MG63 (cell line): ENCODE measurements at regions not wholly inside any gene's neighbourhood (a gene's known extent, or its start where the extent isn't known, plus 50 kb on each side); places are given as distances from the start of the nearest gene placed in this dataset.
"Not testable (repeated sequence)": the region's sequence is repeated elsewhere in the genome, so short reads cannot be mapped to it uniquely, and the experiment has no call there.

ENCODE experiments used
- DNase-seq: peaks from one replicate; pipeline ENCODE4 v3.0.0-alpha.2; 2020
- H3K27me3 ChIP-seq: fragments of 250-450 bp; sonication (Bioruptor Pico); 2 replicates; pipeline ENCODE4 v1.5.1; 2020; ENCODE audit warnings: mild to moderate bottlenecking, moderate library complexity
- H3K36me3 ChIP-seq: fragments of 250-450 bp; sonication (Bioruptor Pico); 2 replicates; pipeline ENCODE4 v1.5.1; 2020; ENCODE audit warnings: mild to moderate bottlenecking, moderate library complexity
- H3K4me3 ChIP-seq: fragments of 250-450 bp; sonication (Bioruptor Pico); 2 replicates; pipeline ENCODE4 v1.5.1; 2020; ENCODE audit warnings: mild to moderate bottlenecking, moderate library complexity
- H3K9me3 ChIP-seq: fragments of 250-450 bp; sonication (Bioruptor Pico); 2 replicates; pipeline ENCODE4 v1.5.1; 2020; ENCODE audit warnings: mild to moderate bottlenecking, moderate library complexity

DNA sequence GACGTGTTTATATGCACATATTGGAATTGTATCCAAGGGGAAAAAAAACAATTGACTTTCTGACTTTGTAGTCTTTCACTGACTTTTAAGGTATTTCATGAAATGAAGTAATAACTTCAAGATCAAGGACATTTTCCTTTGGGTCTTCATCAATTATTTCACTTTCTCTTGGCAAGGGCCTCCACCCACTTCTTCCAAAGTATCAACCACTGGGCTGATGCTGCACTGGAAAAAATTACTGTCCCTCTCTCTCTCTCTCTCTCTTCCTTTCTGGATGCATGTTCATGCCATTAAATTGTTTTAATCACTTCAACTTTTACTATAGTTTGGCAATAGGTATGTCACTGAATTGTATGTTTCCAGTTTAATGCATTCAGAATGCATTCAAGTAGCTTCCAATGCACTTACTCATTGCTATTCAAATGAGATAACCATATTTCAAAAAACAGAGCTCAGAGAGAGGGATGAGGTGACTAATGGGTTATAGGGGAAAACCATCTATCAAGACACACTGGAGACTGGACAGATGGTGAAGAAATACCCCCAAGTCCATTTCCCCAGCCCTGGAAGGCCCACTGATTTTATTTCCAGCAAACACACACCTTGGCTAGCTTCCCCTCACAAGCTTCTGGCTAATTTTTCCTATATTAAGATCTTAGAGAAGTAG lies 585.3 kb downstream of the EBF1 start:
- peak; percentile 24 for DNase-seq
- H3K4me3 ChIP-seq, result no peak overlapping the region
- no peaks in the 10 kb centered on the region for H3K27me3 ChIP-seq
- no peaks in the 10 kb centered on the region for H3K36me3 ChIP-seq
- no peaks in the 10 kb centered on the region for H3K9me3 ChIP-seq

DNA sequence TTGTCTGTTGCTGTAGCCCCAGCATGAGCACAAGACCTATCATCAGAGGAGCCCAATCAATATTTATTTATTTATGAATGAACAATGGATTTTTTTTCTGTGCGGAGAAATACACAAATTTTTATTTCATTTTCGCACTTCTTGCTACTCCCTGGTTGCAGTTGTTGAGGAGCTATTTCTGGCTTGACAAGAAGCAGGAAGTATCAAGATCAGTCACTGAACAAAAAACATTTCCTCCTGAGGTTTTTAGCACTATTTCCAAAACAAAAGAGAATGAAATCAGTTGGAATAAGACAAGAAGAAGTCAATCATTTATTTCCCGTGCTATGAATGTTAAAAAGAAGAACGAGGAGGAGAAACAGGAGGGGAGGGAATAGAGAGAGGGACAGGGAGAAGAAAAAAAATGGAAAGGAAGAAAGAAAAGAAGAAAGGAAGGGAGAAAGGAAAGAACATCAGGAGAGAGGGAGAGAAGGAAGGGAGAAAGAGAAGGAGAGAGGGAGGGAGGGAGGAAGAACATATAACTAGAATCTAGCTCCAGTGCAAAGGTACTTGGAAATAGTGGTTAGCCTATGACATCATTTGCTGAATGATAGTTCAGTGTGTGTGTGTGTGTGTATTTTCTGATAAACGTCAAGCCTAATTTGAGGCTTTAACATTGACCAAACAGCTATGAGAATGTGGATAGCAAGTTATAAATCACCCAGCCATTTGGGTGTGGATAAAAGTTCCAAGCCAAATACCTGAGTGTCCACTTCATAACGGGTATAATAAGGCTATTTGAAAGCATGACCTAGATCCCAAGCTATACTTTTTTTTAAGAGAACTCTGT lies 586.0 kb downstream of the EBF1 start:
- Histone ChIP-seq H3K4me3 (no peak overlapping the region), H3K27me3 (no peaks in the 10 kb centered on the region), H3K36me3 (no peaks in the 10 kb centered on the region), H3K9me3 (no peaks in the 10 kb centered on the region)
- DNase-seq, result no peak

DNA sequence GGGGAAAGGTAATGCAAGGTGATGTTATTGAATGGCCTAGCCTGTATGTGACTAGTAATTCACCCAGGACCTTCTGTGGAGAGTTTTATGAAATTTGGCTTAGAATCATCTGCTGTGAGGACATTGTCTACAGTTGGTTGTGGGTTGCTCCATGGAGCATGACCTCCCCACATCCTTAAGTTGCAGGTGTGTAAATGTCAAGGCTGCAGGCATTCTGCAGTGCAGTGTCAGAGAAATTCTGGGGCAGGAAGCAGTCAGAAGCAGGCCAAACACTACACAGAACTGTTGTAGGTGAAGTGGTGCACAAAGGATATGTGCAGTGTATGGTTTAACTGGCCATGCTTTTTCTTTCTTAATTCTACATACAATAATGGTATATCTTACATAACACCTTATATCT lies 588.3 kb downstream of the EBF1 start:
- peaks cover 3% of the 10 kb centered on the region for H3K9me3 ChIP-seq
- H3K4me3 ChIP-seq, result no peak overlapping the region
- H3K36me3 ChIP-seq, result no peaks in the 10 kb centered on the region
- H3K27me3 ChIP-seq, result no peaks in the 10 kb centered on the region
- DNase-seq, result no peak

DNA sequence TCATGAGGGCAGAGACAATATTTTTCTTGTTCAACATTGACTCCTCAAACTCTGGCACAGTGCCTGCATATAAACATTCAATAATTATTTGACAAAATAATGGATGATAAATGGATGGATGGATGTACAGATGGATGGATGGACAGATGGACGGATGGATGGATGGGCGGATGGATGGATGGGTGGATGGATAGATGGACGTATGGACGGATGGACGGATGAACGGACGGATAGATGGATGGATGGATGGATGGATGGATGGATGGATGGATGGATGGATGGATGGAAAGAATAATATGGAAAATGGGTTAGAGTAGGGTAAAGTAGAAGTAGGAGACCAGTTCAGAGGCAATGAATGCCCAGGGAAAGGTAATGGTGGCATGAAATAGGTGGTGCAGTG lies 589.2 kb downstream of the EBF1 start:
- Histone ChIP-seq H3K4me3 (no peak overlapping the region), H3K27me3 (no peaks in the 10 kb centered on the region), H3K9me3 (peaks cover 8% of the 10 kb centered on the region), H3K36me3 (no peaks in the 10 kb centered on the region)
- DNase-seq, result no peak

DNA sequence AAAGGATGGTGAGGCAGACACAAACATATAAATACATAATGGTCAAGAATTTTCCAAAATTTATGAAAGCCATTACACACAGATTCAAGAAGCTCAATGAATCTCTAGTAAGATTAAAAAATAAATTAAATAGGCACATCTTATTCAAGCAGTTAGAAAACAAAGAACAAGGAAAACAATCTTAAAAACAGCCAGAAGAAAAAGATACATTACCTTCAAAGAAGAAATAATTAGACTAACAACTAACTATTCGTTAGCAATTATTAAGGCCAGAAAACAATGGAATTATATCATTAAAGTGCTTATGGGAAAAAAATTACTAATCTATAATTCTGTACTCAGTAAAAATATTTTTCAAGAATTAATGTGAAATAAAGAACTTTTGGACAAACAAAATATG lies 593.1 kb downstream of the EBF1 start:
- H3K4me3 ChIP-seq, result no peak overlapping the region
- H3K36me3 ChIP-seq, result no peaks in the 10 kb centered on the region
- no peaks in the 10 kb centered on the region for H3K27me3 ChIP-seq
- DNase-seq, result no peak
- H3K9me3 ChIP-seq, result peaks cover 11% of the 10 kb centered on the region

DNA sequence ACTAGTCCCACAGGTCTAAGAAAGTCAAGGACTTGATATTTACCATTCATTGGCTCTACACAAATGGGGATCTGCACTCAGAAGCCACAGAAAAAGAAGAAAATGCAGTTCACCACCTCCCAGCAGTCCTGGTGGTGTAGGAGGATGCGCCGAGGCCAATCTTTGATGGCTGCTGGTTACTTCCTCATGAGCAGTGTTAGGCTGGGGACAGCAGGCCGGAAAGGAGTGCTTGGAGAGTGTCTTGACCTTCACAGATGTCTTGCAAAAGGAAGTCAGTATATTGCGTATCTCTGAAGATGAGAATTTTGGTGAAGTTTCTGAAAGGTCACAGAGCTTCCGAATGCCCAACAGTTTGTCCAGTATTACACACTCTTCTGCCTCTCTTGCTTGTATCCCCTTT lies 597.0 kb downstream of the EBF1 start:
- Histone ChIP-seq H3K4me3 (no peak overlapping the region), H3K9me3 (peaks cover 11% of the 10 kb centered on the region), H3K36me3 (no peaks in the 10 kb centered on the region), H3K27me3 (no peaks in the 10 kb centered on the region)
- DNase-seq, result no peak

DNA sequence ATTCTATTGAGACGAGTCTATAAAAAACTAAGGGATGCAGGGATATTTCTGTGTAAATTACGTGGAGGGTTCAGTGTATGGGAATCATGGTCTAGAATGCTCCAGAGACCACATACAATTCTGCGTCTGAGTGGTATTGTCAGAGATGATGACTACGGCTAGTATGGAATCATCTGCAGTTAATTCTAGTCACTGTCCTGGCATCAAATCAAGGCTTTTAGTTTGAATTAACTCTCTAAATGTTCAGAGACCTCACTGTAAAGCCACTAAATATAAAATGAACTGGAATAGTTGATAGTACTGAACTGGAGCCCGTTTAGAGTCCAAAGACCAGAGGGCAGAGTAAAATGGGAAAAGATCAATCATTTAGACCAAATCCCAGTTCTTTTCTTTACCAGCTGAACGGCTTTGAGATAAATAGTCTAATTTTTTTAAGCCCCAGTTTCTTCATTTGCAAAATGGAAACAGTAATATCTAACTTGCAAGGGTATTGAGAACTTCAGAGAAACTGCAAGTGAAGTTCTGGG lies 599.8 kb downstream of the EBF1 start:
- DNase-seq, result no peak
- Histone ChIP-seq H3K9me3 (no peaks in the 10 kb centered on the region), H3K4me3 (no peak overlapping the region)

DNA sequence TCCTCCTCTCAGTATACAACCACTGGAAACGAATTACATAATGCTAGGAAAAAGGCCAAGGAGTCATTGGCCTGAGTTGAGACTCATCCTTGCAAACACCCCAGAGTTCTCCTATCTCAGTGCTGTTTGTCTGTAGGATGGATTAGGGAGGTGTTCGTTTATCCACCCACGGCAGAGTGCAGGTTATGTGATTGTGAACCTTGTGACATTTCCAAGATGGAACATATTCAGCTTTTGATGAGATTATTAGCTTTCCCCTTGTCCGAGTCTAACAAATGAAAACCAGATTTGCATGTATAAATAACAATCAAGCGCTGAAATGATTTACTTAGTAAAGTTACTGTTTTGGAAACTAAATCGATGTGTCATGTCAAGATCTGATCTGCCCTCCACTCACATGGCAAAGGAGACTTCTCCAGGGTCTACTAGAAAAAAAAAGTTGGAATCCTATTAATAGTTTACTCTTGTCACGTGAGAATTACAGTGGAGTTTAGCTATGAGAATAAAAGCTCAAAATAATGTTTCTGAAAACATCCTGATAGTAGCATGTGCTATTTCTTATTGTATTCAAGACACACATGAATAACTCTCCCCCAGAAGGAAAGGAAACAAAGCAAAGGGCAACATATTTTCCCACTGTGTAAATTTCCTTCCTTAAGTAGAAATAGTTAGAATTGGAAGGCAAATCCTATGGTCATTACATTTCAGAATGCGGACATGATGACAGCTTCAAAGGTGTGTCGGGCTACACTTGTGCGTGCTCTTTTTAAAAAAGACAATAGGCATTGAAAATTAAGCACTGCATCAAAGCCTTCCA lies 600.4 kb downstream of the EBF1 start:
- no peak for DNase-seq
- H3K9me3 ChIP-seq, result no peaks in the 10 kb centered on the region
- no peak overlapping the region for H3K4me3 ChIP-seq
- H3K27me3 ChIP-seq, result no peaks in the 10 kb centered on the region
- H3K36me3 ChIP-seq, result no peaks in the 10 kb centered on the region

More for the DNA sequence above, 599.8 kb downstream of the EBF1 start:
- H3K27me3 ChIP-seq, result no peaks in the 10 kb centered on the region
- no peaks in the 10 kb centered on the region for H3K36me3 ChIP-seq

DNA sequence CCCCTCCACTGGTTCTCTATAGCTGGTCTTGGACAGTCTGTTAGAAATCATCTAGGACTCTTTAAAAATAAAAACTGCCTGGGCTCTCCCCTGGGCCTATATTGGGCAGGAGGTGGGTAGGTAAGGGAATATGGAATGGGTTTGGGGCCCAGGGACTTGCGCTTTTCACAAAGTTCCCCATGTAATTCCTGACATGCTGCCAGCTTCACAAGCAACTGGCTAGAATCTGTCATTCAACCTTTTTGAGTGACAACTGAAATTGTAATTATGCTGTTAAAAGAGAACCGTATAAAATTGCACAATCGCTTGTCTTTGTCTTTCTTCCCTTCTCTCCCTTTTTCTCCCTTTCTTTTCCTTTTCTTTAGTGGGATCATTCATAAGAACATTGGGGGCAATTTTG lies 603.1 kb downstream of the EBF1 start:
- Histone ChIP-seq H3K36me3 (no peaks in the 10 kb centered on the region), H3K9me3 (no peaks in the 10 kb centered on the region), H3K4me3 (no peak overlapping the region), H3K27me3 (no peaks in the 10 kb centered on the region)
- no peak for DNase-seq

DNA sequence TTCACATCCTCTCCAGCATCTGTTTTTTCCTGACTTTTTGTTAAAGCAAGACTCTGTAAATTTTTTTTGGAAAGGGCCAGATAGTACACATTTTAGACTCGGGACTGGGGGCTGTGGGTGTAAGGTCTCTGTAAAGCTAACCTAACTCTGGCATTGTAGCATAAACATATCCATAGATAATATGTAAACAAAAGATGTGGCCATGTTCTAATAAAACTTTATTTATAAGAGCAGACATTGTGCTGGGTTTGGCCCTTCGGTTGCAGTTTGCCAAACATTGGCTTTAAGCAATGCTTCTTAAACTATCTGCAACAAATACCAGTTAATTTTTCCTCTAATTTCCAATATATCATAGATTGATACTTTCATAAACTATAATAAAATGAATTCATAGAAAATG lies 605.2 kb downstream of the EBF1 start:
- H3K4me3 ChIP-seq, result no peak overlapping the region
- H3K36me3 ChIP-seq, result no peaks in the 10 kb centered on the region
- no peak for DNase-seq
- H3K9me3 ChIP-seq, result no peaks in the 10 kb centered on the region
- H3K27me3 ChIP-seq, result no peaks in the 10 kb centered on the region

DNA sequence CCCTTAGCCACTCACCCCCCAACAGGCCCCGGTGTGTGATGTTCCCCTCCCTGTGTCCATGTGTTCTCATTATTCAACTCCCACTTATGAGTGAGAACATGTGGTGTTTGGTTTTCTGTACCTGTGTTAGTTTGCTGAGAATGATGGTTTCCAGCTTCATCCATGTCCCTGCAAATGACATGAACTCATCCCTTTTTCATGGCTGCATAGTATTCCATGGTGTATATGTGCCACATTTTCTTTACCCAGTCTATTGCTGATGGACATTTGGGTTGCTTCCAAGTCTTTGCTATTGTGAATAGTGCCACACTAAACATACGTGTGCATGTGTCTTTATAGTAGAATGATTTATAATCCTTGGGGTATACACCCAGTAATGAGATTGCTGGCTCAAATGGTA lies 605.7 kb downstream of the EBF1 start:
- H3K36me3 ChIP-seq, H3K27me3 ChIP-seq, H3K4me3 ChIP-seq, H3K9me3 ChIP-seq, DNase-seq: not testable (repeated sequence)

DNA sequence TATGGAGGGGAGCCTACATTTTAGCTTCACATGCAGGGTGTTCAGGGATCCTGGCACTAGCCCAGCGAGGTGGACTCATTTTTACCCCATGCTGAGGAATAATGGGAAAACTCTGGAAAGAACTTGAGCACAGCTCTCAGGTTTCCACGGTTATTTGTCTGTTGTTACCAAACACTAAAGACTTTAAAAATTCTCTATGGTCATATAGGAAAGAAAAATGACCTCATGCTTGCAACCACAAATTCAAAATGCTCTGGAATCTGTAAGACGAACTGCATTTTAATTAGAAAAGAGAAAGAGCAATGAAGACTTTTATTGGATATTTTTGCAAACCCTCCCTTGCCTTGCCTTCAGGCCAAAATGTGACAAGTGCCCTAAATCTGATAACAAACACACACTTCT lies 606.9 kb downstream of the EBF1 start:
- H3K9me3 ChIP-seq, result no peaks in the 10 kb centered on the region
- peak; percentile 21 for DNase-seq

DNA sequence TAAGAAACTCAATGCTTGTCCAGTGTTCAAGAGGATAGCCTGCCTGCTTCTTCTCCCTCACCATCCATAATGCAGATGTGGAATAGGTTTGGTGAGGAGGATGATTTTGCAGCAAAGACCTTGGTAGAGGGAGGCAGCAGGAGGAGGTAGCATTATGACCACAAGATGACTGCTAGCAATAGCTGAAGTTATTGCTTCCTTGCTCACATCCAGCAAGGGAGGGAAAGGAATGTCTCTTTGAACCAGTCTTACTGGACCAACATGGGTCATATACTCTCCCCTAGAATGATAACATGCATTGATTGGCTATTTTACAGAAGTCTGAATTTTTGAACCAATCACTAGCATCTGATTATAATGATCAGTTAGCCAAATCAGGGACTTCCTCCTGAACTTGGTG lies 607.6 kb downstream of the EBF1 start:
- Histone ChIP-seq H3K9me3 (no peaks in the 10 kb centered on the region), H3K36me3 (no peaks in the 10 kb centered on the region), H3K4me3 (no peak overlapping the region), H3K27me3 (no peaks in the 10 kb centered on the region)
- no peak for DNase-seq

More for the DNA sequence above, 606.9 kb downstream of the EBF1 start:
- Histone ChIP-seq H3K4me3 (no peak overlapping the region), H3K27me3 (no peaks in the 10 kb centered on the region), H3K36me3 (no peaks in the 10 kb centered on the region)

DNA sequence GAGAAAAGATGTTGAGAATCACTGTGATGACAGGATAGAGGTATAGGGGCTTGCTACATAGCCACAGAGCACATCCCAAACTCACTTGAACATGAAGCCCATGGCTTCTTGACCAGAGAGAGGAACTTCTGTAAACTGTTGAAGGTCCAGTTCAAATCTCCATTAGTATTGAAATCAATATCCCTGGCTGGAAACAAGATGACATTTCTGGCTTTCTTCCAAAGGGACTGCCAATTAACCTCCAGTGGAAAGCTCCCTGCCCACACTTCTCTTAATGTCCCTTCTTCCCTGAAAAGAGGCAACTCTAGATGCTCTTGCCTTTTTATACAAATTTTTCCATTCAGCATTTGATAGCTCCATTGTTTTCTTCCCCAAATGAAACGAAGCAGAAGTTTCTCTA lies 612.1 kb downstream of the EBF1 start:
- Histone ChIP-seq H3K36me3 (no peaks in the 10 kb centered on the region), H3K27me3 (no peaks in the 10 kb centered on the region), H3K4me3 (no peak overlapping the region), H3K9me3 (peaks cover 2% of the 10 kb centered on the region; the same call in 1 of the 2 replicates)
- DNase-seq, result no peak

DNA sequence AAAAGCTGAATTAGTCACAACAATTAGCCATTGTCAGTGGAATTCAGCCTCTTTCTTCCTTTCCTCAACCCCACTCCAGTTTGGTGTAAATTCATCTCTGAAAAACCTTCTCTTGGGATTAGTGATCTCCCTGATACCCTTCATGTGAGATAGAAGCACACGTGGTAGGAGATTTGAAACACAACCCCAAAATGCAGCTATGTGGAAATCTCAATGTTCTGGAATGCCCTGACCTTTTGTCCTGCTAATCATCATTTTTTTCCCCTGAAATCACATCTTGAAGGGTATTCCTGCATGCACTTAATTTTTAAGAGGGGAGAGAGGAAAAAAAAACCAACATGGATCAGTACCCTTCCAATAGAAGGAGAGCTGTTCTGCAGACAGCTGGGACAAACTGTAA lies 612.6 kb downstream of the EBF1 start:
- no peak overlapping the region for H3K4me3 ChIP-seq
- H3K36me3 ChIP-seq, result no peaks in the 10 kb centered on the region
- no peak for DNase-seq

DNA sequence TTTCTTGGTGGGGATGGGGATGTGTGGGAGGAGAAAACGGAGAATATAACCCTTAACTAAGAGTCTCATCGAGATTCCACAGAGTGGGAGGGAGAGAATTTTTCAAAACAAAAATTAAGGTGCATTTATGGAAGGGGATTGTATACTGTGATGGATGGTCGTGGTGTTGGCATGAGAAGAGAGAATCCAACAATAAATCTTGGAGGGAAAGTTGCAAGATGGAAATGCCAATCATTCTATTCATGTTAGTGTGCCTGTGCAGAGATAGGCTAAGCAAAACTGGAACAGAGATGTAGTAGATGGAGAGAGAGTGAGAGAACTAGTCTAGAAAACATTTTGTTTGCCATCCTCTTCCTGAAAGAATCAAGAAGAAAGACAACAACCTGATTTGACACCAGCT lies 613.1 kb downstream of the EBF1 start:
- Histone ChIP-seq H3K4me3 (no peak overlapping the region), H3K27me3 (no peaks in the 10 kb centered on the region), H3K9me3 (peaks cover 2% of the 10 kb centered on the region; the same call in 1 of the 2 replicates), H3K36me3 (no peaks in the 10 kb centered on the region)
- DNase-seq, result no peak

More for the DNA sequence above, 612.6 kb downstream of the EBF1 start:
- Histone ChIP-seq H3K27me3 (no peaks in the 10 kb centered on the region), H3K9me3 (peaks cover 2% of the 10 kb centered on the region; the same call in 1 of the 2 replicates)

DNA sequence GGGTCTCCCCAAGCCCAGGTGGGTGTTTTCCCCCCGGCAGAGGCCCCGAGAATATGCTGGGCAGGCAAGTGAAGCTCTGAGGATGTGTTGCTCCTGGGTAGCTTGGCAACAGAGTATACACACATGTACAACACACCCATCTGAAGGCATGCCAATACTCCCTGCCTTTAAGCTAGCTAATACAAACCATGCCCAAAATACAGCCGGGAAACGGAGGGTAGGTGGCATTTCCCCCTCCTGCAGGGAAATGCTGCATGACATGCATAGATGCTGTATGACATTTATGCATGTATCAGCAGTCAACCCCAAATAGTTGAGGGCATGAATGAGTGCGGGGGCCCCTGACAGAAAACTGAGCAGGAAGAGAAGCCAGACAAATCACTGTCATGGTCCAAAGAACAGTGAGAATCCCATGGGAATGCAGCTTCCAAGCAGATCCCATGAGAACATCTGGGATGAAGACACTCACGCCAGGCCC lies 614.1 kb downstream of the EBF1 start:
- no peak overlapping the region for H3K4me3 ChIP-seq
- DNase-seq, result peak; percentile 5
- no peaks in the 10 kb centered on the region for H3K27me3 ChIP-seq
- H3K9me3 ChIP-seq, result peaks cover 2% of the 10 kb centered on the region; the same call in 1 of the 2 replicates
- no peaks in the 10 kb centered on the region for H3K36me3 ChIP-seq
